ENCODE measurements at regions not wholly inside any gene's neighbourhood (a gene's known extent, or its start where the extent isn't known, plus 50 kb on each side); places are given as distances from the start of the nearest gene placed in this dataset.
A peak's percentile ranks its signal among the peaks of the same experiment; 100 is the strongest.

GRCh38 chr21:38721958-38722357 lies 83.8 kb upstream of the ETS2 start:
- DNase-seq (ENCODE audit: low spot score in 2 of 2) (no peak), ATAC-seq (no peak)
- H3K9me3 Mint-ChIP-seq, result peaks cover 7% of the 10 kb centered on the region
- no peak overlapping the region for H3K4me3 Mint-ChIP-seq
- no peak overlapping the region for H3K27ac Mint-ChIP-seq
- H3K36me3 Mint-ChIP-seq, result no peaks in the 10 kb centered on the region
- H3K4me1 Mint-ChIP-seq, result no peaks in the 10 kb centered on the region

- Mint-ChIP-seq H3K4me1 (no peaks in the 10 kb centered on the region), H3K36me3 (no peaks in the 10 kb centered on the region), H3K27ac (no peak overlapping the region), H3K4me3 (no peak overlapping the region), H3K9me3 (peaks cover 7% of the 10 kb centered on the region)
- DNase-seq (ENCODE audit: low spot score in 2 of 2) (no peak), ATAC-seq (no peak)
Observed at GRCh38 chr21:38725196-38726157, 80.3 kb upstream of the ETS2 start.

- Mint-ChIP-seq H3K36me3 (no peaks in the 10 kb centered on the region), H3K4me3 (no peak overlapping the region), H3K4me1 (no peaks in the 10 kb centered on the region), H3K9me3 (peaks cover 7% of the 10 kb centered on the region), H3K27ac (no peak overlapping the region)
- no peak for ATAC-seq
- no peak for DNase-seq (ENCODE audit: low spot score in 2 of 2)
Observed at GRCh38 chr21:38726482-38726881, 79.2 kb upstream of the ETS2 start.

GRCh38 chr21:38729291-38729690 lies 76.4 kb upstream of the ETS2 start:
- ATAC-seq, result no peak
- no peak for DNase-seq (ENCODE audit: low spot score in 2 of 2)
- Mint-ChIP-seq H3K36me3 (no peaks in the 10 kb centered on the region), H3K9me3 (peaks cover 7% of the 10 kb centered on the region), H3K4me1 (peaks cover 6% of the 10 kb centered on the region), H3K4me3 (no peak overlapping the region), H3K27ac (no peak overlapping the region)

GRCh38 chr21:38729754-38730379 lies 75.9 kb upstream of the ETS2 start:
- H3K27ac Mint-ChIP-seq, result no peak overlapping the region
- no peak for ATAC-seq
- H3K4me3 Mint-ChIP-seq, result no peak overlapping the region
- H3K9me3 Mint-ChIP-seq, result peaks cover 3% of the 10 kb centered on the region
- no peak for DNase-seq (ENCODE audit: low spot score in 2 of 2)
- no peaks in the 10 kb centered on the region for H3K36me3 Mint-ChIP-seq
- peaks cover 8% of the 10 kb centered on the region for H3K4me1 Mint-ChIP-seq

- Mint-ChIP-seq H3K4me1 (peaks cover 8% of the 10 kb centered on the region), H3K9me3 (no peaks in the 10 kb centered on the region), H3K27ac (peak overlapping the region; percentile 2), H3K4me3 (peak overlapping the region; percentile 68), H3K36me3 (no peaks in the 10 kb centered on the region)
- peak; percentile 72 to 88 for DNase-seq (ENCODE audit: low spot score in 2 of 2)
- ATAC-seq, result peak; percentile 43
Observed at GRCh38 chr21:38733972-38734546, 71.7 kb upstream of the ETS2 start.

GRCh38 chr21:38734646-38735365 lies 70.9 kb upstream of the ETS2 start:
- DNase-seq (ENCODE audit: low spot score in 2 of 2), result no peak
- Mint-ChIP-seq H3K36me3 (no peaks in the 10 kb centered on the region), H3K9me3 (no peaks in the 10 kb centered on the region), H3K4me1 (peaks cover 8% of the 10 kb centered on the region), H3K27ac (no peak overlapping the region), H3K4me3 (peak overlapping the region; percentile 68)
- no peak for ATAC-seq

- ATAC-seq, result no peak
Observed at GRCh38 chr21:38735626-38736206, 70.0 kb upstream of the ETS2 start.

GRCh38 chr21:38740090-38740489 lies 65.6 kb upstream of the ETS2 start:
- Mint-ChIP-seq H3K36me3 (no peaks in the 10 kb centered on the region), H3K9me3 (no peaks in the 10 kb centered on the region), H3K4me1 (peaks cover 7% of the 10 kb centered on the region), H3K27ac (no peak overlapping the region), H3K4me3 (no peak overlapping the region)
- DNase-seq (ENCODE audit: low spot score in 2 of 2) (no peak), ATAC-seq (no peak)

More at GRCh38 chr21:38735626-38736206, 70.0 kb upstream of the ETS2 start:
- H3K4me1 Mint-ChIP-seq, result peaks cover 8% of the 10 kb centered on the region
- no peak overlapping the region for H3K4me3 Mint-ChIP-seq
- no peak overlapping the region for H3K27ac Mint-ChIP-seq
- no peak for DNase-seq (ENCODE audit: low spot score in 2 of 2)
- no peaks in the 10 kb centered on the region for H3K36me3 Mint-ChIP-seq
- no peaks in the 10 kb centered on the region for H3K9me3 Mint-ChIP-seq

GRCh38 chr21:38741092-38741949 lies 64.4 kb upstream of the ETS2 start:
- DNase-seq (ENCODE audit: low spot score in 2 of 2) (no peak), ATAC-seq (no peak)
- H3K4me1 Mint-ChIP-seq, result peaks cover 7% of the 10 kb centered on the region
- no peak overlapping the region for H3K27ac Mint-ChIP-seq
- H3K9me3 Mint-ChIP-seq, result no peaks in the 10 kb centered on the region
- H3K4me3 Mint-ChIP-seq, result no peak overlapping the region
- H3K36me3 Mint-ChIP-seq, result no peaks in the 10 kb centered on the region

GRCh38 chr21:38741950-38742256 lies 63.8 kb upstream of the ETS2 start:
- H3K36me3 Mint-ChIP-seq, result no peaks in the 10 kb centered on the region
- no peak overlapping the region for H3K27ac Mint-ChIP-seq
- ATAC-seq (no peak), DNase-seq (ENCODE audit: low spot score in 2 of 2) (no peak)
- no peaks in the 10 kb centered on the region for H3K9me3 Mint-ChIP-seq
- no peak overlapping the region for H3K4me3 Mint-ChIP-seq
- peaks cover 7% of the 10 kb centered on the region for H3K4me1 Mint-ChIP-seq

GRCh38 chr21:38742580-38743260 lies 63.0 kb upstream of the ETS2 start:
- H3K27ac Mint-ChIP-seq, result no peak overlapping the region
- no peak overlapping the region for H3K4me3 Mint-ChIP-seq
- ATAC-seq (no peak), DNase-seq (ENCODE audit: low spot score in 2 of 2) (no peak)
- no peaks in the 10 kb centered on the region for H3K9me3 Mint-ChIP-seq
- H3K36me3 Mint-ChIP-seq, result no peaks in the 10 kb centered on the region
- H3K4me1 Mint-ChIP-seq, result peaks cover 7% of the 10 kb centered on the region

GRCh38 chr21:38743772-38744529 lies 61.8 kb upstream of the ETS2 start:
- Mint-ChIP-seq H3K36me3 (no peaks in the 10 kb centered on the region), H3K9me3 (no peaks in the 10 kb centered on the region), H3K4me1 (peaks cover 7% of the 10 kb centered on the region), H3K27ac (no peak overlapping the region), H3K4me3 (no peak overlapping the region)
- no peak for DNase-seq (ENCODE audit: low spot score in 2 of 2)
- ATAC-seq, result no peak
